ENCODE measurements at regions not wholly inside any gene's neighbourhood (a gene's known extent, or its start where the extent isn't known, plus 50 kb on each side); places are given as distances from the start of the nearest gene placed in this dataset.

DNA sequence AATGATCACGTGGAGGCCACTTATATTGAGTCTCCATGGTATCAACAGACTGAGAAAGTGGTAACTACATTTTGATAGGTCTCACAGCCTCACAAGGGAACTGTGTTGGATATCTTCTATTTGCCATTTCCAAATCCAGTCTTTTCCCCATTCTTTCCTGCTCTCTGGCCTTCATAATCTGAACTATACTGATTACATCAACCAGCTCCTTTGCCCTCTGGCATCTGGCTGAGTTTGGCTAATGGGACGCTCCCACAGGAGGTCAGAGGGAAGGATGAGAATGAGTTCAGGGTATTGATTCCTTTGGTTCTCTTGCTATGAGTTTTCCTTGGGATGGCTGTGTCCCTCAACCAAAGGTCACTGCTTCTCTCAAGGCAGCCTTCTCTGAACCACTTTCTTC, 152.6 kb downstream of the RTL9 start:
- BruUV-seq (replicated peaks): no TSS peak
- Histone ChIP-seq H2AFZ (ENCODE audit: low read length) (no peak overlapping the region), H3K4me3 (replicated peaks in 1 of 3; ENCODE audit: insufficient read depth in 1 of 3, low read depth in 2 of 3, low read length in 3 of 3) (no peak overlapping the region), H3K9ac (ENCODE audit: insufficient read depth, low read depth, low read length) (no peak overlapping the region), H3K27me3 (ENCODE audit: control insufficient read depth in 1 of 2, insufficient read depth in 2 of 2, low read length in 2 of 2) (no peaks in the 10 kb centered on the region), H3K4me1 (ENCODE audit: insufficient read depth, low read length) (no peaks in the 10 kb centered on the region), H4K20me1 (ENCODE audit: insufficient read depth, low read length) (no peaks in the 10 kb centered on the region), H3K36me3 (replicated peaks in 1 of 2; ENCODE audit: control insufficient read depth in 1 of 2, insufficient read depth in 2 of 2, low read length in 2 of 2) (no peaks in the 10 kb centered on the region), H3K27ac (ENCODE audit: extremely low read length, insufficient read depth, low read length) (no peak overlapping the region), H3K79me2 (ENCODE audit: insufficient read depth, low read length) (no peaks in the 10 kb centered on the region), H3K9me3 (ENCODE audit: low read length) (no peaks in the 10 kb centered on the region), H3K4me2 (ENCODE audit: low read depth, low read length) (no peak overlapping the region)
- intact Hi-C loops (cut with micrococcal nuclease; ENCODE audit: unreplicated experiment) (no loop called here), in situ Hi-C loops (cut with HindIII; ENCODE audit: extremely low pct_ligation_motif_present, low pct_unique_long_range_greater_than_20kb) (no loop called here)
- TF ChIP-seq SKI (IDR thresholded peaks at IDR 0.05; ENCODE audit: partially characterized antibody) (no peak), MBD4 (IDR thresholded peaks at IDR 0.05; ENCODE audit: borderline replicate concordance, low read length) (no peak), PTBP1 (IDR thresholded peaks at IDR 0.05; ENCODE audit: low read depth, low read length, poor library complexity, severe bottlenecking) (no peak), MAFF (IDR thresholded peaks at IDR 0.05; ENCODE audit: low read depth, low read length) (no peak), NR2C2 (CRISPR knock-in tag; IDR thresholded peaks at IDR 0.05; ENCODE audit: borderline replicate concordance) (no peak), TOE1 (CRISPR knock-in tag; IDR thresholded peaks at IDR 0.05) (no peak), MYC (CRISPR knock-in tag; IDR thresholded peaks at IDR 0.05; ENCODE audit: borderline replicate concordance) (no peak), NR1H2 (CRISPR knock-in tag; IDR thresholded peaks at IDR 0.05; ENCODE audit: borderline replicate concordance, low read depth) (no peak), HDAC6 (IDR thresholded peaks at IDR 0.05; ENCODE audit: low read depth, low read length) (no peak), ZNF598 (CRISPR knock-in tag; IDR thresholded peaks at IDR 0.05; ENCODE audit: borderline replicate concordance) (no peak), ZNF337 (CRISPR knock-in tag; IDR thresholded peaks at IDR 0.05; ENCODE audit: borderline replicate concordance, low read depth) (no peak), NFKB2 (CRISPR knock-in tag; IDR thresholded peaks at IDR 0.05; ENCODE audit: borderline replicate concordance) (no peak), KAT7 (CRISPR knock-in tag; IDR thresholded peaks at IDR 0.05; ENCODE audit: borderline replicate concordance) (no peak), ZNF430 (CRISPR knock-in tag; IDR thresholded peaks at IDR 0.05) (no peak)
- TF ChIP-seq, protein P1, sequence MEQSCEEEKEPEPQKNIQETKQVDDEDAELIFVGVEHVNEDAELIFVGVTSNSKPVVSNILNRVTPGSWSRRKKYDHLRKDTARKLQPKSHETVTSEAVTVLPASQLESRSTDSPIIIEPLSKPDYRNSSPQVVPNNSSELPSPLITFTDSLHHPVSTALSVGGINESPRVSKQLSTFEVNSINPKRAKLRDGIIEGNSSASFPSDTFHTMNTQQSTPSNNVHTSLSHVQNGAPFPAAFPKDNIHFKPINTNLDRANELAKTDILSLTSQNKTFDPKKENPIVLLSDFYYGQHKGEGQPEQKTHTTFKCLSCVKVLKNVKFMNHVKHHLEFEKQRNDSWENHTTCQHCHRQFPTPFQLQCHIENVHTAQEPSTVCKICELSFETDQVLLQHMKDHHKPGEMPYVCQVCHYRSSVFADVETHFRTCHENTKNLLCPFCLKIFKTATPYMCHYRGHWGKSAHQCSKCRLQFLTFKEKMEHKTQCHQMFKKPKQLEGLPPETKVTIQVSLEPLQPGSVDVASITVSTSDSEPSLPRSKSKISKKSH (CRISPR knock-in tag; IDR thresholded peaks at IDR 0.05; ENCODE audit: borderline replicate concordance): no peak
- TF ChIP-seq, protein P2, sequence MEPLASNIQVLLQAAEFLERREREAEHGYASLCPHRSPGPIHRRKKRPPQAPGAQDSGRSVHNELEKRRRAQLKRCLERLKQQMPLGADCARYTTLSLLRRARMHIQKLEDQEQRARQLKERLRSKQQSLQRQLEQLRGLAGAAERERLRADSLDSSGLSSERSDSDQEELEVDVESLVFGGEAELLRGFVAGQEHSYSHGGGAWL (CRISPR knock-in tag; IDR thresholded peaks at IDR 0.05): no peak
- TF ChIP-seq, protein P3, sequence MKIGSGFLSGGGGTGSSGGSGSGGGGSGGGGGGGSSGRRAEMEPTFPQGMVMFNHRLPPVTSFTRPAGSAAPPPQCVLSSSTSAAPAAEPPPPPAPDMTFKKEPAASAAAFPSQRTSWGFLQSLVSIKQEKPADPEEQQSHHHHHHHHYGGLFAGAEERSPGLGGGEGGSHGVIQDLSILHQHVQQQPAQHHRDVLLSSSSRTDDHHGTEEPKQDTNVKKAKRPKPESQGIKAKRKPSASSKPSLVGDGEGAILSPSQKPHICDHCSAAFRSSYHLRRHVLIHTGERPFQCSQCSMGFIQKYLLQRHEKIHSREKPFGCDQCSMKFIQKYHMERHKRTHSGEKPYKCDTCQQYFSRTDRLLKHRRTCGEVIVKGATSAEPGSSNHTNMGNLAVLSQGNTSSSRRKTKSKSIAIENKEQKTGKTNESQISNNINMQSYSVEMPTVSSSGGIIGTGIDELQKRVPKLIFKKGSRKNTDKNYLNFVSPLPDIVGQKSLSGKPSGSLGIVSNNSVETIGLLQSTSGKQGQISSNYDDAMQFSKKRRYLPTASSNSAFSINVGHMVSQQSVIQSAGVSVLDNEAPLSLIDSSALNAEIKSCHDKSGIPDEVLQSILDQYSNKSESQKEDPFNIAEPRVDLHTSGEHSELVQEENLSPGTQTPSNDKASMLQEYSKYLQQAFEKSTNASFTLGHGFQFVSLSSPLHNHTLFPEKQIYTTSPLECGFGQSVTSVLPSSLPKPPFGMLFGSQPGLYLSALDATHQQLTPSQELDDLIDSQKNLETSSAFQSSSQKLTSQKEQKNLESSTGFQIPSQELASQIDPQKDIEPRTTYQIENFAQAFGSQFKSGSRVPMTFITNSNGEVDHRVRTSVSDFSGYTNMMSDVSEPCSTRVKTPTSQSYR (CRISPR knock-in tag; IDR thresholded peaks at IDR 0.05; ENCODE audit: borderline replicate concordance): no peak
- TF ChIP-seq, protein P4, sequence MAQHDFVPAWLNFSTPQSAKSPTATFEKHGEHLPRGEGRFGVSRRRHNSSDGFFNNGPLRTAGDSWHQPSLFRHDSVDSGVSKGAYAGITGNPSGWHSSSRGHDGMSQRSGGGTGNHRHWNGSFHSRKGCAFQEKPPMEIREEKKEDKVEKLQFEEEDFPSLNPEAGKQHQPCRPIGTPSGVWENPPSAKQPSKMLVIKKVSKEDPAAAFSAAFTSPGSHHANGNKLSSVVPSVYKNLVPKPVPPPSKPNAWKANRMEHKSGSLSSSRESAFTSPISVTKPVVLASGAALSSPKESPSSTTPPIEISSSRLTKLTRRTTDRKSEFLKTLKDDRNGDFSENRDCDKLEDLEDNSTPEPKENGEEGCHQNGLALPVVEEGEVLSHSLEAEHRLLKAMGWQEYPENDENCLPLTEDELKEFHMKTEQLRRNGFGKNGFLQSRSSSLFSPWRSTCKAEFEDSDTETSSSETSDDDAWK (CRISPR knock-in tag; IDR thresholded peaks at IDR 0.05): no peak
- FAIRE-seq (no peak), DNase-seq (ENCODE audit: low spot score) (no peak), ATAC-seq (no peak)
- POLR2A ChIA-PET: no interaction called here
- WGBS (ENCODE audit: low lambda C conversion rate): 0% methylated on average over 1 of the region's 2 CpGs
- CTCF ChIA-PET (ENCODE audit: low intra/inter-chr PET ratio, low total read pairs): no interaction called here

All from HepG2 (cell line).